ENCODE measurements at regions not wholly inside any gene's neighbourhood (a gene's known extent, or its start where the extent isn't known, plus 50 kb on each side); places are given as distances from the start of the nearest gene placed in this dataset.
"Not testable (repeated sequence)": the region's sequence is repeated elsewhere in the genome, so short reads cannot be mapped to it uniquely, and the experiment has no call there.

GRCh38 chr5:28799035-28799434, 1760.6 kb upstream of the CDH9 start:
- ATAC-seq; H3K4me2 ChIP-seq; H3K36me3 ChIP-seq (ENCODE audit: insufficient read depth); H3K4me3 Mint-ChIP-seq; H3K79me2 ChIP-seq (replicated peaks; ENCODE audit: insufficient read depth); H3K36me3 Mint-ChIP-seq (ENCODE audit: low read depth); H3K27ac ChIP-seq (ENCODE audit: low read depth); H2AFZ ChIP-seq; H4K20me1 ChIP-seq (replicated peaks; ENCODE audit: insufficient read depth); H3K4me1 ChIP-seq (ENCODE audit: insufficient read depth); DNase-seq (ENCODE audit: low spot score); H3K9me2 ChIP-seq (ENCODE audit: insufficient read depth); H3K4me1 Mint-ChIP-seq; H3K4me3 ChIP-seq; H3F3A ChIP-seq (replicated peaks; ENCODE audit: low read depth); H3K27ac Mint-ChIP-seq; H3K27me3 Mint-ChIP-seq (ENCODE audit: insufficient read depth, low read depth, poor library complexity); H3K27me3 ChIP-seq (ENCODE audit: insufficient read depth): not testable (repeated sequence)
- H3K9me3 Mint-ChIP-seq, result peaks cover 12% of the 10 kb centered on the region

- H3K79me2 ChIP-seq (replicated peaks; ENCODE audit: insufficient read depth), result no peaks in the 10 kb centered on the region
- H3F3A ChIP-seq (replicated peaks; ENCODE audit: low read depth), result no peaks in the 10 kb centered on the region
- Mint-ChIP-seq H3K36me3 (ENCODE audit: low read depth) (no peaks in the 10 kb centered on the region), H3K9me3 (no peaks in the 10 kb centered on the region), H3K27me3 (ENCODE audit: insufficient read depth, low read depth, poor library complexity) (peaks cover 1% of the 10 kb centered on the region), H3K27ac (no peak overlapping the region), H3K4me1 (peaks cover 11% of the 10 kb centered on the region; the same call in 2 of the 3 replicates), H3K4me3 (no peak overlapping the region)
- H3K27ac ChIP-seq (ENCODE audit: low read depth), result no peak overlapping the region
- H3K4me1 ChIP-seq (ENCODE audit: insufficient read depth), result no peaks in the 10 kb centered on the region; the same call in 1 of the 2 replicates
- ATAC-seq (no peak), DNase-seq (ENCODE audit: low spot score) (no peak)
- no peaks in the 10 kb centered on the region for H3K9me2 ChIP-seq (ENCODE audit: insufficient read depth)
- H3K36me3 ChIP-seq (ENCODE audit: insufficient read depth), result no peaks in the 10 kb centered on the region
- H3K4me3 ChIP-seq, result no peak overlapping the region
- no peak overlapping the region for H2AFZ ChIP-seq
- H3K4me2 ChIP-seq, result no peak overlapping the region
- TF ChIP-seq JUNB (IDR thresholded peaks at IDR 0.05; ENCODE audit: unreplicated experiment), result no peak
- TF ChIP-seq ZNF114 (CRISPR knock-in tag; IDR thresholded peaks at IDR 0.05), result no peak
- no peak for TF ChIP-seq EZH2phosphoT487 (IDR thresholded peaks at IDR 0.05; ENCODE audit: unreplicated experiment)
- no peak for TF ChIP-seq EZH2 (IDR thresholded peaks at IDR 0.05; ENCODE audit: low read depth, unreplicated experiment)
- no peak for TF ChIP-seq ZNF331 (CRISPR knock-in tag; IDR thresholded peaks at IDR 0.05; ENCODE audit: low read depth)
- TF ChIP-seq NANOG (IDR thresholded peaks at IDR 0.05; ENCODE audit: borderline replicate concordance), result no peak
- TF ChIP-seq ZNF462 (CRISPR knock-in tag; IDR thresholded peaks at IDR 0.05), result no peak
- TF ChIP-seq CREB1 (CRISPR knock-in tag; IDR thresholded peaks at IDR 0.05; ENCODE audit: low read depth), result no peak
- no peak for TF ChIP-seq POLR2AphosphoS5 (IDR thresholded peaks at IDR 0.05; ENCODE audit: low read depth)
- TF ChIP-seq CTCF (conservative IDR thresholded peaks at IDR 0.05; ENCODE audit: low read depth in 2 of 2), result no peak
- no peak for TF ChIP-seq ETS1 (IDR thresholded peaks at IDR 0.05)
- H4K20me1 ChIP-seq (replicated peaks; ENCODE audit: insufficient read depth), result no peaks in the 10 kb centered on the region
- H3K27me3 ChIP-seq (ENCODE audit: insufficient read depth), result no peaks in the 10 kb centered on the region
Observed at GRCh38 chr5:28788954-28789353, 1750.6 kb upstream of the CDH9 start.

Data from GM23338 (cell line).